ENCODE measurements at regions not wholly inside any gene's neighbourhood (a gene's known extent, or its start where the extent isn't known, plus 50 kb on each side); places are given as distances from the start of the nearest gene placed in this dataset.
"Not testable (repeated sequence)": the region's sequence is repeated elsewhere in the genome, so short reads cannot be mapped to it uniquely, and the experiment has no call there.

GRCh38 chr7:14971678-14972077 is 69.1 kb upstream of the DGKB start:
- not testable (repeated sequence) for DNase-seq (ENCODE audit: low read depth, low spot score)

GRCh38 chr7:14967376-14967775 is 64.8 kb upstream of the DGKB start:
- not testable (repeated sequence) for DNase-seq (ENCODE audit: low read depth, low spot score)

GRCh38 chr7:14962778-14963177 is 60.2 kb upstream of the DGKB start:
- no peak for DNase-seq (ENCODE audit: low read depth, low spot score)

- no peak for DNase-seq (ENCODE audit: low read depth, low spot score)
These were observed 58.2 kb upstream of the DGKB start for GRCh38 chr7:14960721-14961120.

GRCh38 chr7:14959339-14959738 is 56.8 kb upstream of the DGKB start:
- no peak for DNase-seq (ENCODE audit: low read depth, low spot score)

GRCh38 chr7:14954035-14954434 is 51.5 kb upstream of the DGKB start:
- no peak for DNase-seq (ENCODE audit: low read depth, low spot score)
